Uterus (tissue), 2 donors: ENCODE measurements at regions not wholly inside any gene's neighbourhood (a gene's known extent, or its start where the extent isn't known, plus 50 kb on each side); places are given as distances from the start of the nearest gene placed in this dataset.

Source experiments
- POLR2A ChIP-seq, 2 donors: fragments of 450-650 bp; IDR thresholded peaks; one replicate each; pipeline ENCODE4 v1.6.1; 2016; ENCODE audit warnings: antibody characterized with exemption in 2 of 2, mild to moderate bottlenecking in 1 of 2, moderate library complexity in 1 of 2
- TF ChIP-seq, protein P1 (sequence below), 4 experiments: fragments of 200-600 bp in 2 of 4; fragments of 450-650 bp in 2 of 4; sonication (generic) in 2 of 4; IDR thresholded peaks; one replicate each; pipeline ENCODE4 v1.5.1; 2016 to 2019; ENCODE audit warnings: antibody characterized with exemption in 4 of 4, mild to moderate bottlenecking in 2 of 4, moderate library complexity in 1 of 4

DNA sequence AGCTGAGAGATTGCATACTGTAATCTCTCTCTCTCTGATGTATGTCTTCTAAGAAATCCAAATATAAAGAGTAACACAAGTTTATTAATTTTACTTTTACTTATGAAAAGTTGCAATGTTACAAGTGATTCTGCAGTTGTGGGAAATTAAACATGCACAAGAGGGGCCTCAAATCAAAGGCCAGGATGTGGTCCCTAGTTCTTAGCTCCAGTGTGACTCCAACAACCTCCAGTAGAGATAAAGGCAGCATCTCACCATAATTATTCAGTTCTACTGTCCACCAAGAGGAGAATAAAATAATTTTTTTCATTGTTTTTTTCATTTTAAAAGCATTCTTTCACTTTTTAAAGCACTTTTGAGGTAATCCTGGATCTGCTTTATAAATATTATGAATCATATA, 223.3 kb downstream of the RAP2B start:
- TF ChIP-seq, protein P1, sequence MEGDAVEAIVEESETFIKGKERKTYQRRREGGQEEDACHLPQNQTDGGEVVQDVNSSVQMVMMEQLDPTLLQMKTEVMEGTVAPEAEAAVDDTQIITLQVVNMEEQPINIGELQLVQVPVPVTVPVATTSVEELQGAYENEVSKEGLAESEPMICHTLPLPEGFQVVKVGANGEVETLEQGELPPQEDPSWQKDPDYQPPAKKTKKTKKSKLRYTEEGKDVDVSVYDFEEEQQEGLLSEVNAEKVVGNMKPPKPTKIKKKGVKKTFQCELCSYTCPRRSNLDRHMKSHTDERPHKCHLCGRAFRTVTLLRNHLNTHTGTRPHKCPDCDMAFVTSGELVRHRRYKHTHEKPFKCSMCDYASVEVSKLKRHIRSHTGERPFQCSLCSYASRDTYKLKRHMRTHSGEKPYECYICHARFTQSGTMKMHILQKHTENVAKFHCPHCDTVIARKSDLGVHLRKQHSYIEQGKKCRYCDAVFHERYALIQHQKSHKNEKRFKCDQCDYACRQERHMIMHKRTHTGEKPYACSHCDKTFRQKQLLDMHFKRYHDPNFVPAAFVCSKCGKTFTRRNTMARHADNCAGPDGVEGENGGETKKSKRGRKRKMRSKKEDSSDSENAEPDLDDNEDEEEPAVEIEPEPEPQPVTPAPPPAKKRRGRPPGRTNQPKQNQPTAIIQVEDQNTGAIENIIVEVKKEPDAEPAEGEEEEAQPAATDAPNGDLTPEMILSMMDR (IDR thresholded peaks at IDR 0.05) = no peak
- no peak for TF ChIP-seq POLR2A (IDR thresholded peaks at IDR 0.05)
